ENCODE measurements at regions not wholly inside any gene's neighbourhood (a gene's known extent, or its start where the extent isn't known, plus 50 kb on each side); places are given as distances from the start of the nearest gene placed in this dataset.
"Not testable (repeated sequence)": the region's sequence is repeated elsewhere in the genome, so short reads cannot be mapped to it uniquely, and the experiment has no call there.

DNA sequence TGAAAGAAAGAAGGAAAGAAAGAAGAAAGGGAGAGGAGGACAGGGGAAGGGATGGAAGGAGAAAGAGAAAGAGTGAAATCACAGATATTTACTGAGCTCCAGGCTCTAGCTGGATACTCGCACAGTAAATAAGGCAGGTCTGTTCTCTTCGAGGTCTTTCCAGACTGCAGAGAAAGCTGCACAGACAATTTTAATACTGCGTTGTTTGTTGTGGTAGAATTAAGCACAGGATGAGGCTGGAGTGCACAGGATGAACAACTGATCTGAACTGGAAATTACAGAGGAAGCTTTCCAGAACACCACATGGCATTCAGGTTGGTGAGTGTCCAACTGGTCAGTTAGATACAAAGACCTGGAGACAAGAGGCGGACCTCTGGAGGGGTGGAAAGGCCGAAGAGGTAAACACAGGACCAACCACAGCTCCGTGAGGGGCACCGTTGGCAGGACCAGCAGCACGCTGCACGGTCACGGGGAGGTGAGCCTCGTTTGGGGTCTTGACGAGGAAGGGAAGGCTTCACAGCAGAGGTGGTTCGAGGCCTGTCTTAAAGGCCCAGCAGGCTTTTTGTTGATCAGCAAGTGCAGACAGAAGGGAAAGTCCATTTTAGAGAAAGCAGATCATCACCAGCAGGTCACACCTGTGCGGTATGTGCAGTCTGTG, 121.7 kb downstream of the ATP6V0E2 start:
- not testable (repeated sequence) for DNase-seq (ENCODE audit: low read depth)

DNA sequence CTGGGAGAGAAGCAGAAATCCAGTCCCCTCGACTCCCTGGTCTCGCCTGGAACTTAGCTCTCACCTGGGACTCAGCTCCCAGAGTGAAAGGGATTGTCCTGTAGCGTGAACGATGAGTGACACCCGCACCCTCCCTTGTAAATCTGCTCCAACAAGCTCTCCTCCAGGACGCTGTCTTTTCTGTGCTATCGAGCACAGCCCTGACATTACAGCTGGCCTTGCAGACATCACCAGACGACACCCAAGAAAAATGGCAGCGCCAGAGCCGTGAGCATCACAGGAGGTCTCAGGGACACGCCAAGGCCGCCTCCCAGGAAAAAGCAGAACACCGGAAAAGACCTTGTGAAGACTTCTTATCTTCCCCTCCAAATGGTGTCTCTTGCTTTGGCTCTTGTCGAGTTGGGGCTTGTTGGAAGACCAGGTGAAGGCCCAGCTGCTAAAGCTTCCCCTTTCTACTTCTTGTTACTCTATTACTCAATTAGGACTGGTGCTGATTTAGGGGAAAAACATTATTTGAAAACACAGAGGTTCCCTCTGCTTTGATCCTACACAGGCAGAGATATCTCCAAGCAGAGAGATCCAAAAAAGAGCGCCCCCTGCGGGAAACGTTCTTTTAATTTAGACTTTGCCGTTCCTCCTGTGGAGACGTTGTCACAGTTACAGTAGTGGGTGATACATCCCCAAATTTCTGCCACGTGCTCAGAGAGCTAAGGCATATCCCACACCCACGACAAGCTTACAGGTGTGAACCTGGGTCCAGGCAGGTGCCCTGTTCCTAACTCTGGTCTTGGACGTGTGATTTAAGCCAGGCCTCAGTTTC, 127.2 kb downstream of the ATP6V0E2 start:
- DNase-seq (ENCODE audit: low read depth), result not testable (repeated sequence)

DNA sequence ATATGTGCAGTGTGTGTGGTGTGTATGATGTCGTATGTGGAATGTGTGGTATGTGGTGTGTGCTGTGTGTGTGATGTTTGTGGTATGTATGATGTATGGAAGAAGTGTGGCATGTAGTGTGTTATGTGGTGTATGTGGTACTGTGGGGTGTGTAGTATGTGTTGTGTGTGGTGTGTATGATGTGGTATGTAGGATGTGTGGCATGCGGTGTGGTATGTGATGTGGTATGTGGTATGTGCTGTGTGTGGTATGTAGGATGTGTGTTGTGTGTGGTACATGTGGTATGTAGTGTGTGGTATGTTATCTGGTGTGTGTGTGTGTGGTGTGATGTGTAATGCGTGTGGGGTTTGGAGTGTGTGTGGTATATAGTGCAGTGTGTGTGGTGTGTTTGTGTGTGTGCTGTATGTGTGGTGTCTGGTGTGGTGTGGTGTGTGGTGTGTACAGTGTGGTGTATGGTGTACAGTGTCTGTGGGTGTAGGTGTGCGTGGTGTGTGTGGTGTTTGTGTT, 129.6 kb downstream of the ATP6V0E2 start:
- no peak for DNase-seq (ENCODE audit: low read depth)

DNA sequence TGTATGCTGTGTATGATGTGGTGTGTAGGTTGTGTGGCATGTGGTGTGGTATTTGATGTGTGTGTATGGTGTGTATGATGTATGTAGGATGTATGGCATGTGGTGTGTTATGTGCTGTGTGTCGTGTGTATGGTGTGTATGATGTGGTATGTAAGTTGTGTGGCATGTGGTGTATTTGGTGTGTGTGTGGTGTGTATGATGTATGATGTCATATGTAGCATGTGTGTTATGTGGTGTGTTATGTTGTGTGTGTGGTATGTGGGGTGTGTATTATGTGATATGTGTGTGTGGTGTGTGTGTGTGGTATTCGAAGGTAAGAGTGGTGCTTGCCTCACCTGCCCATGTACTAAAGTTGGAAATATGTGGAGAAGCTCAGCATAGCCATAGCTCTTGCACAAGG, 130.2 kb downstream of the ATP6V0E2 start:
- not testable (repeated sequence) for DNase-seq (ENCODE audit: low read depth)

DNA sequence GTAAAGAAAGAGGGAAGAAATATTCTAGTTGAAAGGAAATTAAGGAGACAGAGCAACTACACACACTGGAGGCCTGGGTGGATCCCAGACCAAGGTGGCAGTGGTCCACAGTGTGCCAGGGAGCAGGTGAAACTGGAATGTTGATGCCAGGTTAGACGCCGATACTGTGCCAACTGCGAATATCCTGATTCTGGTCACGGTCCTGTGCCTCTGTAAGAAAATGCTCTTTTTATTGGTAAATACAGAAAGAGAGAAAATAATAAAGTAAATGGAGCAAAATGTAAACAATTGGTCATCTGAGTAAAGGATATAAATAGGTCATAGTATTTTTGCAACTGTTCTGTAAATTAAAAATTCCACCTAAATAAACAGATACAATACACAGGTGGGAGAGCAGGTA, 131.1 kb downstream of the ATP6V0E2 start:
- DNase-seq (ENCODE audit: low read depth), result not testable (repeated sequence)

DNA sequence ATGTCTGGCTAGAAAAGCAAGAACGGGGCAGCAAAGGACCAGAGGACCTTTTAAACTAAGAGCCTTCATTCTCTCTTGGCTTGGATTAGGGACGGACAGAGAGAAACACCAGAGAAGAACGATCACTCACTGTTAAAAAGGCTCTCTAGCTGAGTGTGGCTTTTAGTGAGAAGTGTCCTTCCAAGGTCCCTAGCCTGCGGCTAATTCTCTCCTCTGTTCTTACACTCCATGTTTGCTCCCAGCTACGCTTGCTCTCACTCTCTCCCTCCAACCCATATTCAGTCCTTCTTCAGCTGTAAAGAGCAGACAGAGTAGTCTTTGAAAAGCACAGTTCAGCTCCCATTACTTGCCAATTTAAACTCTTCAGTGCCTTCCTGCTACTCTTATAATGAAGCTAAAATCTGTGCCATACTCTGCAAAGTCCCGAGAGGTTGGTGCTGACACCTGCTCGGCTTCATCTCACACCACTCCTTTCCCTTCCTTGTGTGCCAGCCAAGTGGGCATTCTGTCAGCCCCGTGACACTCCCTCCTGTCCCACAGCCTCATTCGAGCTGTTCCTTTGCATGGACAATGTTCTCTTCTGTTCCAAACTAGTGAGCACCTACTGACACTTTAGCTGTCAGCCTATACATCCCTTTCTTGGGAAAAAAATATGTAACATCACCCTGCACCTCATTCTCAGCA, 136.0 kb downstream of the ATP6V0E2 start:
- DNase-seq (ENCODE audit: low read depth), result not testable (repeated sequence)

DNA sequence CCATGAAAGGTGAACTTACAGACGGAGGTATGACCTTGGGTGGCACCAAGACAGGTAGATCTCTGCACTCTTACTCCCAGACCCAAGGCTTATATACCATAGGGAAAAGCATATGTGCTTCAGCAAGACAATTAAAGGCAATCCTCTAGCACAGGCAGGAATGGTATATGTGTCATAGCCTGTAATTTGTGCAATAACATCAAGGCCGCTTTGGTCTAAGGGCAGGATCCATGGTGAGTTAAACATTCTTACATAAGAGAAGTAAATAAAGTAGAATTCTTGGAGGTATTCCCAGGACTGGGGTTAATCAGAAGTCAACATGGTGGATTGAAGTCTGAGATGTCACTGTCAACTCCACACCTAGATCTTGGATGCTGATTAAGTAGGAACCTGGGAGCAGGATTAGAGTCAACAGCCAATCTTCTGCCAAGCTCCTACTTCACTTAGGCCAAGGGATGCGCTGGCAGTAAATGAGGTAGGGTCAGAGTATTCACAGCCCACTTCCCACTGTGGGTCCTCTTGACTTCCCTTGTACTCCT, 143.0 kb downstream of the ATP6V0E2 start:
- DNase-seq (ENCODE audit: low read depth), result not testable (repeated sequence)

DNA sequence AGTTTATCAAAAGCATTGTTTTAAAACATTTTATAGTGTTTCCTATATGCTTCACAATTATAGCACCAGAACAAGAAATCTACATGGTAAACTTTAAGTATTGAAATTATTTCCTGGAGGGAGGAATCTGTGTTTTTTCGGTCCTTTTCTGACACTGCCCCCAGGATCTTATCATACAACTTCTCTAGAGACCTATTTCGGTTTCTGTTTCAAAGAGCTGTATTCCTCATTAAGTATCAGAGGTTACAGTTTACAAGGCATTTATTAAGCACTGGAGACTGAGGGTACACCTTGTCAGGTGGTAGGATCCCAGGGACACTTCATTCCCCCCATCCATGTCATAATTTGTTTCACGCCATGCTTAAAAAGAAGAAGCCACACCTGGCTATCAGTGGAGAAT, 146.4 kb downstream of the ATP6V0E2 start:
- DNase-seq (ENCODE audit: low read depth), result not testable (repeated sequence)

DNA sequence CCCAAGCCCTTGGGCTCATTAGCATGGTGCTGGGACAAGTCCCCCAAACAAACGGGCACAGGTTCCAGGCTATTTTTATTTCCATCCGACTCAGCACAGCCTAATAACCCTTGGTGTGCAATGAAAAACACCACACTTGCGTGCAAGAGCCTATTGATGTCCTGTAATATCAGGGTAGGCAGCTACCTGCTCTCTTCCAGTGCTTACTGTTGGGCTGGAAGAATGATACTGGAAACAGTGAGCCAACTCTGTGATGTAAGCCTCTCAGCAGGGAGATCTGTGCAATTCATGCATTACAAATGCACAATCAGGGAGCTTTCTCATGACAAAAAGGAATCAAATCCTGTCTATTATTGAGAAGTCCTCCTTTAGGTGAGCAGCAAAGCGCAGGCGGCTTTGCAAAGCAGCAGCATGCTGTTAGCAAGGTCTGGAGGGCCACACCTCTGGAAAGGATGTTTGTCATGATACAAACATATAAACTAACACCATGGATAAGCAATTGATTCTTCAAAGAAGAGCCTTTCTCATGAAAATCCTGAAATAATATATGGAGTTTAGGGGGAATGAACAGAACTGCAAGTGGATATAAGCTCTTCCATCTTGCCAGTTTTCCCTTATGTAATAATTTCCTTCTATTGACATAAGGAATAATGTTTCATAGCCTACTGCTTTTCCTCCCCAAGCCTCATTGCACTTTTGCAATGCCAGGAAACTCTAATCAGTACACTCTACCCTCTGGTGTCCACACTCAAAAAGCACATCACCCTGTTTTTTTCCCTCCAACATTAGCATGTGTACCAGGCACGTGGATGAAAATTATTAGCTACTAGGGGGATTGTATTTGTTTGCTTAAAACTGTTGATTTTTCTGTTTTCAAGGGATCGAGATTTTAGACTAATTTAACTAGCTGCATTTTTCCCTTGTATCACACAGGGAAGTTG, 151.1 kb downstream of the ATP6V0E2 start:
- DNase-seq (ENCODE audit: low read depth), result not testable (repeated sequence)

DNA sequence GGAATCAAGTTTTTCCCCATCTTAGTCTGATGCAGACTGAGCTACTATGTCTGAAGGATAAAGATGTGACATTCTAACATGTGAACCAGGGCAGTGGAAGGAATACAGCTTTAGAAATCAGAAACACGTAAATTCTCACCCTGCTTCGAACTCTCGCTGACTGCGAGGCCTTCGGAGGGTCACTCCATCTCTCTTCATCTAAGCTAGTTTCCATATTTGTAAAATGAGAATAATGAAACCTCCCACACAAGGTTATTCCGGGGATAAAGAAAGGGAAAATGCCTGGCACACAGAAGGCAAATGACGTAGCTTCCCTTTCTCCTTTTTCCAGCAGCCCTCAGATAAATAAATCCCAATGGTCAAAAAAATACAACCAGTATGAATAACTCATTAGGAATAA, 152.0 kb downstream of the ATP6V0E2 start:
- not testable (repeated sequence) for DNase-seq (ENCODE audit: low read depth)

DNA sequence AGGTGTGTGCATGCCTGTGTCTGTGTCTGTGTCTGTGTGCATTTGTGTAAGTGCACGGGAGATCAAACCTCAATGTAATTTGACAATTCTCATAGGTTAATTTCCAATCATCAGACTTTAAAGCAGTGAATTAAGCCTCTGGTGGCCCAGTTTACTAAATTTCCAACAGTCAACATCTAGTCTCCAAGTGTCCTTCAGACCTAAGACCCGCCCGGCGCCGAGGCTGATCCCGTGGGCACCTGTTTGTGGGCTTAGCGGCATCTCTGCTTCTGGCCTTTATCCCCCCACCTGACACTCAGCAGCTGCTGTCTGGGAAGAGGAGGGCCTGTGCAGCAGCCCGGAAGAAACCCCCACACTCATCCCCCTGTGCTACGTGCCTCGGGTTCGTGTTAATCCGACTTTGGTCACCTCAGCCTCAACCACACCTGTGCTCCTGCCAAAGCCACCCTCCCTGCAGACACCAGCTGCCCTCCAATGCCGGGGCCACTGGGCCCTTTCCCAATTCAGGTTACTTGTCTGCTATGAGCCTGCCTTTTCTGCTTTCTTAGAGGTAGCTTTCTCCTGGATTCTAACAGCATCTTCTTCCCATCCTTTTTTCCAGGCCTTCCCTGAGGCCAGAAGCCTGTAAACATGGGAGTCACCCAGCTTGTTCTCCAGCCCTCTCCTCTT, 154.7 kb downstream of the ATP6V0E2 start:
- DNase-seq (ENCODE audit: low read depth), result not testable (repeated sequence)

DNA sequence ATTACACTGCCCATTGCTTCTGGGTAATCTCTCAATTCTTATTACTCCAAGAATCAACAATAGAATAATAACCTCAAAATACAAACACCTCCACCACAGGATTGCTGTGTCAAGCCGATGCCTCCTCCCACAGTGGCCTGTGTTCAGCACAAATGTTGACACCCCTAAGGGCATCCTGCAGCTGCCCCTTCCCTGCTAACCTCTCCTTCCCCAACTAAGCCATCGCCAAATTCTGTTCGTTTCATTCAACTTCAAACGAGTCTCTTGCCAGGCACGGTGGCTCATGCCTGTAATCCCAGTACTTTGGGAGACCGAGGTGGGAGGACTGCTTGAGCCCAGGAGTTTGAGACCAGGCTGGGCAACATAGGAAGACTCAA, 155.2 kb downstream of the ATP6V0E2 start:
- not testable (repeated sequence) for DNase-seq (ENCODE audit: low read depth)

DNA sequence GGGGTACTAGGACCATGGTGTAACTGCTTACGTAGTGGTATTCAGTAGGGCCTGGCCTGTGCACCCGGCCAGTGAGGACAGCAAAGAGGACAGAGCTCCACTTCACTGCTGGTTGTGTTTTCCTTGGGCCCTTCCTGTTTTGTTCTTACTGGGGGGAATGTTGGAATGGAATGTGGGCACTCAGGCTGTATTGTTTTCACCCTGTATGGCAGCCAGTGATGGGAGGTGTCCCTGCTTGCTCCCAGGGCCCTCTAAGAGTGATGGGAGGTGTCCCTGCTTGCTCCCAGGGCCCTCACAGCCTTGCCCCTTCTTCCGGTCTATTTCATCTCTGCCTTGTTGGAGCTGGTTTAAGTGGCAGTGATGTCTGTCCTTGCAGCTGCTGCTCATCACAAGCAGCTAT, 158.0 kb downstream of the ATP6V0E2 start:
- DNase-seq (ENCODE audit: low read depth), result not testable (repeated sequence)

DNA sequence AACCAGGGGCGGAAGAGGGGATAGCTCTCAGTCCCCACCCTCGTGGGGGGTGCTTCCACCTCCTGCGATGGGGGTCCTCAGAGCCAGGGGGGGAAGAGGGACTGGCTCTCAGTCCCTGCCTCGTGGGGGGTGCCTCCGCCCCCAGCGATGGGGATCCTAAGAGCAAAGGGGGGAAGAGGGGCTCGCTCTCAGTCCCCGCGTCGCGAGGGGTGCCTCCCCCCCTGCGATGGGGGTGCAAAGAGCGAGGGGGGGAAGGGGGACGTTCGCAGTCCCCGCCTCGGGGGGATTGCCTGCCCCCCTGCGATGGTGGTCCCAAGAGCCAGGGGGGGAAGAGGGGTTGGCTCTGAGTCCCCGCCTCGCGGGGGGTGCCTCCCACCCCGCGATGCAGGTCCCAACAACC, 159.9 kb downstream of the ATP6V0E2 start:
- DNase-seq (ENCODE audit: low read depth), result not testable (repeated sequence)

DNA sequence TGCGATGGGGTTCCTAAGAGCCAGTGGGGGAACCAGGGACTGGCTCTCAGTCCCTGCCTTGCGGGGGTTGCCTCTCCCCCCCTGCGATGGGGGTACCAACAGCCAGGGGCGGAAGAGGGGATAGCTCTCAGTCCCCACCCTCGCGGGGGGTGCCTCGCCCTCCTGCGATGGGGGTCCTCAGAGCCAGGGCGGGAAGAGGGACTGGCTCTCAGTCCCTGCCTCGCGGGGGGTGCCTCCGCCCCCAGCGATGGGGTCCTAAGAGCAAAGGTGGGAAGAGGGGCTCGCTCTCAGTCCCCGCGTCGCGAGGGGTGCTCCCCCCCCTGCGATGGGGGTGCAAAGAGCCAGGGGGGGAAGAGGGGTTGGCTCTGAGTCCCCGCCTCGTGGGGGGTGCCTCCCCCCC, 162.0 kb downstream of the ATP6V0E2 start:
- DNase-seq (ENCODE audit: low read depth), result not testable (repeated sequence)

DNA sequence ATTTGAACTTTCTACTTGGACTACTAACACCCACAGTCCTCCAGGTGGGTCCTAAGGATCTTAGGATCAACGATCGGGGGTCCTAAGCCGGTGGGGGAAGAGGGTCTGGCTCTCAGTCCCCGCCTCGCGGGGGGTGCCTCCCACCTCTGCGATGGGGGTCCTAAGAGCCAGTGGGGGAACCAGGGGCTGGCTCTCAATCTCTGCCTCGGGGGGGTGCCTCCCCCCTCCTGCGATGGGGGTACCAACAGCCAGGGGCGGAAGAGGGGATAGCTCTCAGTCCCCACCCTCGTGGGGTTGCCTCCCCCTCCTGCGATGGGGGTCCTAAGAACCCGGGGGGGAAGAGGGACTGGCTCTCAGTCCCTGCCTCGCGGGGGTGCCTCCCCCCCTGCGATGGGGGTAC, 165.3 kb downstream of the ATP6V0E2 start:
- DNase-seq (ENCODE audit: low read depth), result not testable (repeated sequence)

DNA sequence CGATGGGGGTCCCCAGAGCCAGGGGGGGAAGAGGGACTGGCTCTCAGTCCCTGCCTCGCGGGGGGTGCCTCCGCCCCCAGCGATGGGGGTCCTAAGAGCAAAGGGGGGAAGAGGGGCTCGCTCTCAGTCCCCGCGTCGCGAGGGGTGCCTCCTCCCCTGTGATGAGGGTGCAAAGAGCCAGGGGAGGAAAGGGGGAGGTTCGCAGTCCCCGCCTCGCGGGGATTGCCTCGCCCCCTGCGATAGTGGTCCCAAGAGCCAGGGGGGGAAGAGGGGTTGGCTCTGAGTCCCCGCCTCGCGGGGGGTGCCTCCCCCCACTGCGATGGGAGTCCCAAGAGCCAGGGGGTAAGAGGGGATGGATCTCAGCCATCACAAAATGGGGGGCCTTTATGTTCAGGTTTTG, 168.5 kb downstream of the ATP6V0E2 start:
- not testable (repeated sequence) for DNase-seq (ENCODE audit: low read depth)

DNA sequence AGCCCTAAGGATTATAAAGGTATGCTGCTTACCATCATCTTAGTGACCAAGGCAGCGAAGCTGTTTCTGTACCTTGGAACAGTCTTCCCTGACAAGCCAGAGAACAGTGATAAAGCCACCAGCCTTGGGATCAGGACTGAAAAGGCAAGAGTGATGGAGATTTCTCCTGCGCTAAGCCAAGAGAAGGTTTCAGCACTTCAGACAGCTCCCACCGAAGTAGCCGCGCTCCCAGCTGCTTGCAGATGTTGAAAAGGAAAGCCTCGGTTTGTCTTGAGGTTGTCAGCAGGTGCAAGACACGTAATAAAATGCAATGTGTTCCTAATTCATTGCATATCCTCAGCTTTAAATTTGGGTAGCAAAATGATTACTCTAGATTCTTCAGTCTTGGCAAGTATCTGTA, 171.0 kb downstream of the ATP6V0E2 start:
- not testable (repeated sequence) for DNase-seq (ENCODE audit: low read depth)

DNA sequence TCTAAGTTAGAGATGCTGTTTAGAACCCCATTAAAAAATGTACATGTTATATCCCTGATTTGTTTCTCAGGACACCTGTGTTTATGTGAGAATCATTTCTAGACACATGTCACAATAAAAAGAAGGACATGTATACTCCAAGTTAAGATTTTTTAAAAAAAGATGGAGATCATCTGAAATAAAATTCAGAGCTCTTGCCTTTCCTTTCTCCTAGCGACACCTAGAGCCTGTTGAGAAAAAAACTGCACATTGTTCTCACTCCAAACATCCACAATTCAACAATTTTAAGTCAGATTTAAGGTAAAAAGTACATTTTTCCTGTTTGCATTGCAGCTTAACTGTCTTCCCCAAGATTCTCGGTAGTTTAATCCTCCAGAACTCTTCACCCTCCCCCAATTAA, 171.8 kb downstream of the ATP6V0E2 start:
- not testable (repeated sequence) for DNase-seq (ENCODE audit: low read depth)
